Activated T-cell treated with anti-CD3 and anti-CD28 coated beads, Interleukin-2, amount 50 U/mL, for 1 hour (primary cell): ENCODE measurements at regions not wholly inside any gene's neighbourhood (a gene's known extent, or its start where the extent isn't known, plus 50 kb on each side); places are given as distances from the start of the nearest gene placed in this dataset.

ENCODE experiments used
- DNase-seq: peaks from one replicate; pipeline ENCODE4 v3.0.0-alpha.2; 2020

- DNase-seq, result no peak
Measured at GRCh38 chr15:31557899-31558298, 231.3 kb downstream of the KLF13 start.

GRCh38 chr15:31558840-31559239, 232.2 kb downstream of the KLF13 start:
- no peak for DNase-seq

GRCh38 chr15:31559786-31560185, 233.2 kb downstream of the KLF13 start:
- DNase-seq, result no peak

GRCh38 chr15:31560643-31561042, 234.0 kb downstream of the KLF13 start:
- DNase-seq, result no peak

- no peak for DNase-seq
Measured at GRCh38 chr15:31561156-31561555, 234.5 kb downstream of the KLF13 start.

GRCh38 chr15:31563001-31563400, 236.4 kb downstream of the KLF13 start:
- no peak for DNase-seq

- DNase-seq, result no peak
Measured at GRCh38 chr15:31563421-31563820, 236.8 kb downstream of the KLF13 start.

GRCh38 chr15:31567861-31568260, 241.2 kb downstream of the KLF13 start:
- no peak for DNase-seq

- DNase-seq, result no peak
Measured at GRCh38 chr15:31569836-31570235, 243.2 kb downstream of the KLF13 start.

- DNase-seq, result no peak
Measured at GRCh38 chr15:31570591-31570990, 244.0 kb downstream of the KLF13 start.

- no peak for DNase-seq
Measured at GRCh38 chr15:31571676-31572075, 245.0 kb downstream of the KLF13 start.

GRCh38 chr15:31573759-31574158, 247.1 kb downstream of the KLF13 start:
- no peak for DNase-seq

- DNase-seq, result no peak
Measured at GRCh38 chr15:31574766-31575165, 248.1 kb downstream of the KLF13 start.

- no peak for DNase-seq
Measured at GRCh38 chr15:31577108-31577507, 250.5 kb downstream of the KLF13 start.

GRCh38 chr15:31579282-31579681, 252.6 kb downstream of the KLF13 start:
- DNase-seq, result no peak

GRCh38 chr15:31579976-31580375, 253.3 kb downstream of the KLF13 start:
- DNase-seq, result no peak

- DNase-seq, result no peak
Measured at GRCh38 chr15:31584195-31584594, 257.6 kb downstream of the KLF13 start.

GRCh38 chr15:31585240-31585639, 258.6 kb downstream of the KLF13 start:
- no peak for DNase-seq

GRCh38 chr15:31586841-31587240, 260.2 kb downstream of the KLF13 start:
- DNase-seq, result no peak

- no peak for DNase-seq
Measured at GRCh38 chr15:31587583-31587982, 260.9 kb downstream of the KLF13 start.

GRCh38 chr15:31590609-31591008, 264.0 kb downstream of the KLF13 start:
- no peak for DNase-seq

GRCh38 chr15:31591908-31592307, 265.3 kb downstream of the KLF13 start:
- no peak for DNase-seq

GRCh38 chr15:31597466-31597865, 270.8 kb downstream of the KLF13 start:
- no peak for DNase-seq

- no peak for DNase-seq
Measured at GRCh38 chr15:31598620-31599019, 272.0 kb downstream of the KLF13 start.

GRCh38 chr15:31605467-31605931, 278.9 kb downstream of the KLF13 start:
- DNase-seq, result no peak

GRCh38 chr15:31606194-31606669, 279.6 kb downstream of the KLF13 start:
- no peak for DNase-seq
